Chondrocyte (in vitro differentiated cells): ENCODE measurements at regions not wholly inside any gene's neighbourhood (a gene's known extent, or its start where the extent isn't known, plus 50 kb on each side); places are given as distances from the start of the nearest gene placed in this dataset.
A peak's percentile ranks its signal among the peaks of the same experiment; 100 is the strongest.
"Not testable (repeated sequence)": the region's sequence is repeated elsewhere in the genome, so short reads cannot be mapped to it uniquely, and the experiment has no call there.

Experiments used
- DNase-seq: peaks from one replicate; pipeline ENCODE4 v3.0.0; 2021; ENCODE audit warnings: mixed read lengths, low spot score
- H3K27ac Mint-ChIP-seq: one replicate; pipeline ENCODE4 v1.8.0; 2021; ENCODE audit warnings: mild to moderate bottlenecking, moderate library complexity, mixed read lengths; ENCODE audit not compliant: unreplicated experiment
- H3K27me3 Mint-ChIP-seq: 2 replicates; pipeline ENCODE4 v1.8.0; 2021; ENCODE audit warnings: low read depth, mixed read lengths
- H3K36me3 Mint-ChIP-seq: 2 replicates; pipeline ENCODE4 v1.8.0; 2021; ENCODE audit warnings: low read depth, mixed read lengths
- H3K4me1 Mint-ChIP-seq: 2 replicates; pipeline ENCODE4 v1.8.0; 2021; ENCODE audit warnings: low read depth, mild to moderate bottlenecking, mixed read lengths
- H3K4me3 Mint-ChIP-seq: one replicate; pipeline ENCODE4 v1.8.0; 2021; ENCODE audit warnings: mild to moderate bottlenecking, moderate library complexity, mixed read lengths; ENCODE audit not compliant: unreplicated experiment
- H3K9me3 Mint-ChIP-seq: 2 replicates; pipeline ENCODE4 v1.8.0; 2021; ENCODE audit warnings: low read depth, mixed read lengths
- CTCF ChIP-seq: fragments of 200-600 bp; sonication (generic); IDR thresholded peaks from 2 replicates; pipeline ENCODE4 v1.5.0; 2021; ENCODE audit warnings: antibody characterized with exemption, mild to moderate bottlenecking, moderate library complexity

- TF ChIP-seq CTCF: no peak
- no peaks in the 10 kb centered on the region for H3K27me3 Mint-ChIP-seq
- no peak overlapping the region for H3K4me3 Mint-ChIP-seq
- peaks cover 6% of the 10 kb centered on the region for H3K9me3 Mint-ChIP-seq
- H3K36me3 Mint-ChIP-seq: peaks cover 4% of the 10 kb centered on the region
- H3K4me1 Mint-ChIP-seq: peaks cover 51% of the 10 kb centered on the region
- no peak for DNase-seq
- H3K27ac Mint-ChIP-seq: no peak overlapping the region
These were observed 167.2 kb downstream of the CYB561 start for GRCh38 chr17:63278728-63279442.

- H3K9me3 Mint-ChIP-seq: peaks cover 11% of the 10 kb centered on the region
- no peak overlapping the region for H3K4me3 Mint-ChIP-seq
- H3K4me1 Mint-ChIP-seq: peaks cover 47% of the 10 kb centered on the region
- no peak for TF ChIP-seq CTCF
- peak overlapping the region; percentile 80 for H3K27ac Mint-ChIP-seq
- H3K36me3 Mint-ChIP-seq: peaks cover 4% of the 10 kb centered on the region
- H3K27me3 Mint-ChIP-seq: no peaks in the 10 kb centered on the region
- no peak for DNase-seq
These were observed 166.4 kb downstream of the CYB561 start for GRCh38 chr17:63279498-63280230.

- Mint-ChIP-seq H3K27ac (no peak overlapping the region), H3K4me3 (no peak overlapping the region), H3K4me1 (peaks cover 25% of the 10 kb centered on the region), H3K9me3 (peaks cover 30% of the 10 kb centered on the region), H3K27me3 (no peaks in the 10 kb centered on the region), H3K36me3 (peaks cover 16% of the 10 kb centered on the region)
- no peak for DNase-seq
- no peak for TF ChIP-seq CTCF
These were observed 163.7 kb downstream of the CYB561 start for GRCh38 chr17:63282455-63282854.

GRCh38 chr17:63285551-63285950 is 160.6 kb downstream of the CYB561 start:
- Mint-ChIP-seq H3K4me3 (no peak overlapping the region), H3K27ac (no peak overlapping the region), H3K9me3 (peaks cover 34% of the 10 kb centered on the region), H3K27me3 (no peaks in the 10 kb centered on the region), H3K4me1 (peaks cover 18% of the 10 kb centered on the region), H3K36me3 (peaks cover 20% of the 10 kb centered on the region)
- no peak for TF ChIP-seq CTCF
- DNase-seq: no peak

GRCh38 chr17:63286254-63286653 is 159.9 kb downstream of the CYB561 start:
- Mint-ChIP-seq H3K9me3 (peaks cover 34% of the 10 kb centered on the region), H3K4me3 (no peak overlapping the region), H3K4me1 (peaks cover 20% of the 10 kb centered on the region), H3K27ac (no peak overlapping the region), H3K27me3 (no peaks in the 10 kb centered on the region), H3K36me3 (peaks cover 20% of the 10 kb centered on the region)
- DNase-seq: no peak
- TF ChIP-seq CTCF: no peak

GRCh38 chr17:63287006-63287405 is 159.1 kb downstream of the CYB561 start:
- peaks cover 34% of the 10 kb centered on the region for H3K9me3 Mint-ChIP-seq
- H3K4me3 Mint-ChIP-seq: not testable (repeated sequence)

More at GRCh38 chr17:63287006-63287405, 159.1 kb downstream of the CYB561 start:
- Mint-ChIP-seq H3K4me1 (peaks cover 23% of the 10 kb centered on the region), H3K36me3 (peaks cover 20% of the 10 kb centered on the region)
- not testable (repeated sequence) for H3K27ac Mint-ChIP-seq, H3K27me3 Mint-ChIP-seq, DNase-seq
